ENCODE measurements at regions not wholly inside any gene's neighbourhood (a gene's known extent, or its start where the extent isn't known, plus 50 kb on each side); places are given as distances from the start of the nearest gene placed in this dataset.
A peak's percentile ranks its signal among the peaks of the same experiment; 100 is the strongest.
"Not testable (repeated sequence)": the region's sequence is repeated elsewhere in the genome, so short reads cannot be mapped to it uniquely, and the experiment has no call there.

DNA sequence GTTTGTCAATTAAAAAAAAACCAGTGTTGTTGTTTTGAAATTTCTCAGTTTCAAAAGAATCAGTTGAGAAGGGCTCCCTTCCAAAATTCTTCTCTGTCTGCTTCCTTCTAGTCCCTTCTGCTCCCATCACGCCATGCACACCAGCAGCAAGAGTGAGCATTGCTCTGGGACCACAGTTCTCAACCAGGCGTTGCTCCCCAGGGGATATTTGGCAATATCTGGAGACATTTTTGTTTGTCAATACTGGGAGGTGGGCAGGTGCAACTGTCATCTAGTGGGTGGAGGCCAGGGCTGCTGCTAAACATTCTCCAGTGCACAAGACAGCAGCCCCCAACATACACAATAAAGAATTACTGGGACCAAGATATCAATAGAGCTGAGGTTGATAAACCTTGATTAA lies 74.8 kb upstream of the EGFL6 start:
- WGBS (ENCODE audit: insufficient coverage): no CpG with 5 or more reads among the region's 2 CpGs
- no peak overlapping the region for H3K27ac ChIP-seq (ENCODE audit: low read length)
- DNase-seq: no peak
- no peaks in the 10 kb centered on the region for H3K9me3 ChIP-seq (replicated peaks; ENCODE audit: control insufficient read depth, low read depth, low read length)
- H3K27me3 ChIP-seq (ENCODE audit: control insufficient read depth, insufficient read depth, low read length): peaks cover 18% of the 10 kb centered on the region
- H3K4me3 ChIP-seq (ENCODE audit: low read length): no peak overlapping the region
- no peaks in the 10 kb centered on the region for H3K36me3 ChIP-seq (ENCODE audit: control insufficient read depth, insufficient read depth, low read length)
- H3K4me1 ChIP-seq (ENCODE audit: control insufficient read depth, insufficient read depth, low read length): no peaks in the 10 kb centered on the region

DNA sequence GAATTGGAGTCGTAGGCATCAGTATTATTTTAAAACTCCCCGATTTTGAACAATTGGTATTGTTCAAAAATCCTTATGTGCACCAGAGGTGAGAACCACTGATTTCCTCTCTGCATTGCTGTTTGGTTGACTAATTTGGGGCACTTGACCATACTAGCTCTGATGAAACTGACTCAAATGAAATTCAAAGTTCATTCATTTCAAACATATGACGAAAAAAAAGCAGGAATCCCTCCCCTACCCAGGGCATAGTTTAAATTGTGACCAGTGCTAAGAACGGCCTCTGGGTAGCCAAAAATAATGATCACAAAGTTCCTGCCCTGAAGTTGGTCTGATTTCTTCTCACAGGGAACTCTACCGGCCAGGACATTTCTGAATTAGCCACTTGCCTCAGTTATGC lies 75.7 kb upstream of the EGFL6 start:
- Histone ChIP-seq H3K4me3 (ENCODE audit: low read length) (no peak overlapping the region), H3K27ac (ENCODE audit: low read length) (no peak overlapping the region), H3K9me3 (replicated peaks; ENCODE audit: control insufficient read depth, low read depth, low read length) (no peaks in the 10 kb centered on the region), H3K27me3 (ENCODE audit: control insufficient read depth, insufficient read depth, low read length) (peaks cover 20% of the 10 kb centered on the region), H3K36me3 (ENCODE audit: control insufficient read depth, insufficient read depth, low read length) (no peaks in the 10 kb centered on the region), H3K4me1 (ENCODE audit: control insufficient read depth, insufficient read depth, low read length) (no peaks in the 10 kb centered on the region)
- WGBS (ENCODE audit: insufficient coverage): 80% methylated on average over 3 of the region's 5 CpGs
- DNase-seq: no peak

DNA sequence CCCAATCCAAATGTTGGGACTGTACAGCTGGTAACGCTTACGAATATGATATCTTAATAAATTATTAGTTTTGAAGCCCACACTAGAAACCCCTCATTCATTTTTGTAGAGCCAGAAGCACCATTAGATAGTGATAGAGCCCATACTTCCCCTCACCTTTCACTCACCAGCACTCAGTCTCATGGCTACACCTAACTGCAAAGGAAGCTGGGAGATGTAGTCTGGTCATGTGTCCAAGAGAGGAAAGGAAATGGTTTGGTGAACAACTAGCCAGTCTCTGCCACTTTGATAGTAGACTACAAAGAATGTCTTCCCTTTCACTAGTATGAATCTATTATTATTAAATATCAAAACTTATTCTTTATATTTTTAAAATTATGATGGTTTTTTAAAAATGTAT lies 77.1 kb upstream of the EGFL6 start:
- Histone ChIP-seq H3K4me1 (ENCODE audit: control insufficient read depth, insufficient read depth, low read length) (peaks cover 6% of the 10 kb centered on the region), H3K36me3 (ENCODE audit: control insufficient read depth, insufficient read depth, low read length) (no peaks in the 10 kb centered on the region), H3K27me3 (ENCODE audit: control insufficient read depth, insufficient read depth, low read length) (peaks cover 17% of the 10 kb centered on the region), H3K9me3 (replicated peaks; ENCODE audit: control insufficient read depth, low read depth, low read length) (no peaks in the 10 kb centered on the region), H3K4me3 (ENCODE audit: low read length) (no peak overlapping the region), H3K27ac (ENCODE audit: low read length) (no peak overlapping the region)
- DNase-seq: no peak
- WGBS (ENCODE audit: insufficient coverage): no CpG with 5 or more reads among the region's 2 CpGs

DNA sequence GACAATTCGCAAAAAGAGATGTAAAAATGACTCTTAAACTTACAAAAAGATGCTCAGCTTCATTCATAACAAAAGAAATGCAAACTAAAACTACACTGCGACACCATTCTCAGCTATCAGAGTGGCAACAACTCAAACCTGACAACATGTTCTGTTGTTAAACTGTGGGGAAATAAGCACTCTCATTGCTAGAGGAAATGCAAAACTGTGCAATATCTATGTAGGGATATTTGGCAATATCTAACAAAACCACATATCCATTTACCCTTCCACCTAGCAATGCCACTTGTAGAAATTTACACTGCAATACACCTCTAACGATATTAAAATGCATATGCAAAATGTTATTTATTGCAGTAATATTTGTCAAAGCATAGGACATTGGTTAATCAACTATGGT lies 78.3 kb upstream of the EGFL6 start:
- no CpG with 5 or more reads among the region's 3 CpGs for WGBS (ENCODE audit: insufficient coverage)
- peaks cover 19% of the 10 kb centered on the region for H3K27me3 ChIP-seq (ENCODE audit: control insufficient read depth, insufficient read depth, low read length)
- no peak overlapping the region for H3K27ac ChIP-seq (ENCODE audit: low read length)
- no peak overlapping the region for H3K4me3 ChIP-seq (ENCODE audit: low read length)
- peaks cover 8% of the 10 kb centered on the region for H3K4me1 ChIP-seq (ENCODE audit: control insufficient read depth, insufficient read depth, low read length)
- H3K9me3 ChIP-seq (replicated peaks; ENCODE audit: control insufficient read depth, low read depth, low read length): no peaks in the 10 kb centered on the region
- H3K36me3 ChIP-seq (ENCODE audit: control insufficient read depth, insufficient read depth, low read length): no peaks in the 10 kb centered on the region
- DNase-seq: no peak

DNA sequence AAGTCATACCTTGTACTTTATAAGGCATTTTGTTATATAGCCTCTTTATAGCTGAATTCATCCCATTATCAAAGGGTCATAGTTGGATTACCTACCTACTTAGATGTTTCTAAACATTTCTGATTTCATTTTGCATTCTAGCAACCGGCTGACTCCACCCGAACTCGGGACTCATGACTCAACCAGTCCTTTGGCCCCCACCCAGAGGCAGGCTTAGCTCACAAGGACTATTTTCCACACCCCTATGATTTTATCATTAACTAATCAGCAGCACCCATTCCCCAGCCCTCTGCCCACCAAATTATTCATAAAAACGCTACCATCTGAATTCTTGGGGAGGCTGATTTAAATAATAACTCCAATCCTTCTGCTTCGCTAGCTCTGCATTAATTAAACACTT lies 79.9 kb upstream of the EGFL6 start:
- no peak for DNase-seq
- H3K36me3 ChIP-seq (ENCODE audit: control insufficient read depth, insufficient read depth, low read length): no peaks in the 10 kb centered on the region
- H3K9me3 ChIP-seq (replicated peaks; ENCODE audit: control insufficient read depth, low read depth, low read length): no peaks in the 10 kb centered on the region
- 63% methylated on average over 4 of the region's 5 CpGs for WGBS (ENCODE audit: insufficient coverage)
- H3K4me3 ChIP-seq (ENCODE audit: low read length): no peak overlapping the region
- peaks cover 8% of the 10 kb centered on the region for H3K4me1 ChIP-seq (ENCODE audit: control insufficient read depth, insufficient read depth, low read length)
- no peak overlapping the region for H3K27ac ChIP-seq (ENCODE audit: low read length)
- H3K27me3 ChIP-seq (ENCODE audit: control insufficient read depth, insufficient read depth, low read length): peaks cover 17% of the 10 kb centered on the region

DNA sequence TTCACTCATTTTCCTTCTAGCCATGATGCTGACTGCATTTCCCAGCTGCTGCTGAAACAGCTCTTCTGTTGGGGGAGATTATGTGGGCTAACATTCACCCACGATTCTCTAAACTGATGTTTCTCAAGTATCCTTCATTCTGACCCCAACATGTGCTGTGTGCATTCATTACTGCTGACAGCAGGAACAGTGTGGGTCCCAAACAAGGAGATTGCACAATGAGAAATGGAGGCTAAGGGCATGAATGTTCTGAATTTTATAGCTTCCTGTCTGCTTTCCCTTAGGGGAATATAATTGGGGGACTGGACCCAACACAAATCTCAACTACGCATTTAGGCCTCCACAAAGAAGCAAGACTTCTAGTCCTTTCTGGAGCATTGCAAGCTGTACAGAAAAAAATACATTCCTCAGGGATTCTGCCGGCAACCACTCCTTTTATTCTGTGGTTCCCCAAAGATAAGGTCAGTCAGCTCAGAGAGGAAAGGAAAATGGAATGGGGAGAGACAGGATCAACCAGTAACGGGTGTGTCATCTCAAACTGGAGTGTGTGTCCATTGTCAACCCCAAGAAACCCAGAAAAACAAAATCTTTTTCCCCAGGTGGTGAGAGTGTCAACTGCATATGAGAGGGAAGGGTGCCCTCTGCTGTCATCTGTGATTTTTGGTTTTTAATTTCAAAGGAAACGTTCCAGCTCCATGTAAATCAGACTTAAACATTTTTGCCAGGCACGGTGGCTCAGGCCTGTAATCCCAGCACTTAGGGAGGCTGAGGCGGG lies 81.5 kb upstream of the EGFL6 start:
- H3K27me3 ChIP-seq (ENCODE audit: control insufficient read depth, insufficient read depth, low read length): peaks cover 28% of the 10 kb centered on the region
- 0% methylated on average over 1 of the region's 7 CpGs for WGBS (ENCODE audit: insufficient coverage)
- H3K4me1 ChIP-seq (ENCODE audit: control insufficient read depth, insufficient read depth, low read length): peaks cover 8% of the 10 kb centered on the region
- H3K27ac ChIP-seq (ENCODE audit: low read length): peak overlapping the region; percentile 74
- DNase-seq: peak; percentile 85
- no peaks in the 10 kb centered on the region for H3K9me3 ChIP-seq (replicated peaks; ENCODE audit: control insufficient read depth, low read depth, low read length)
- no peaks in the 10 kb centered on the region for H3K36me3 ChIP-seq (ENCODE audit: control insufficient read depth, insufficient read depth, low read length)
- no peak overlapping the region for H3K4me3 ChIP-seq (ENCODE audit: low read length)

DNA sequence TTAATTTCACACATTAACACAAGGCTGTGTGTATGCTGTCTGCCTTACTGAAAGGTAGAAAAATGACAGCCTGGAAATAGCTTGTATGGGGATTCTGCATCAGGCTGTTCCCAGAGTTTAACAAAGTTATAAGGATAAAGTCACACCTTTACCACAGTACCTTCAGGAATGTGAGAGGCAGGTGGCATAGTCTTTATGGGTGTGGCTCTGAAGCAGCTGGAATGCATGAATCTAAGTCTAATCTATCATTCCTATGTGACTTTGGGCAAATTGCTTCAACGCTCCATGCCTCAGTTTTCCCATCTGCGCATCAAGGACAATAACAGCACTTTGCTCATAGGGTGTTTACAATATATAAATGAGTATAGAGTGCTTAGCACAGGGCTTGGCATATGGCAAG lies 84.2 kb upstream of the EGFL6 start:
- WGBS (ENCODE audit: insufficient coverage): no CpG with 5 or more reads among the region's 2 CpGs
- Histone ChIP-seq H3K9me3 (replicated peaks; ENCODE audit: control insufficient read depth, low read depth, low read length) (no peaks in the 10 kb centered on the region), H3K36me3 (ENCODE audit: control insufficient read depth, insufficient read depth, low read length) (no peaks in the 10 kb centered on the region), H3K27me3 (ENCODE audit: control insufficient read depth, insufficient read depth, low read length) (peaks cover 20% of the 10 kb centered on the region), H3K27ac (ENCODE audit: low read length) (no peak overlapping the region), H3K4me1 (ENCODE audit: control insufficient read depth, insufficient read depth, low read length) (peaks cover 8% of the 10 kb centered on the region), H3K4me3 (ENCODE audit: low read length) (no peak overlapping the region)
- no peak for DNase-seq

DNA sequence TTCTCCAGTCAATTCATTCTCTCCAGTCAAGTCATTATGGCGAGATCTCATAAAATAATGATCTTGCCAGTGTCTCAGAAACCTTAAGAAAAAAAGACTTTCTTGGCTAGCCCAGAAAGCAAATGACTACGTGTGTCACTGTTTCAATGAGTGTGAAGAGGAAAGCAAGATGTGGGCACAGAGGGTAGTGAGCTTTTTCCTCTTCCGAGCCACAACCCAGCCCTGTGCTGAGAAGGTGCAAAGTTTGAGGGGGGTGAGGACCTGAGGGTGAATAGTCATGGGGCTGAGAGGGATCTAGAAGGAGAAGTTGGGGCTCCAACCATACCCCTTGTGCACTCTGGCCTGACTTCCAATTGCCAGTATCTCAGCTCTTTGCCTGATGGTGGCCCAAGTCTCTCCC lies 85.6 kb upstream of the EGFL6 start:
- 73% methylated on average over 2 of the region's 3 CpGs for WGBS (ENCODE audit: insufficient coverage)
- H3K36me3 ChIP-seq (ENCODE audit: control insufficient read depth, insufficient read depth, low read length): no peaks in the 10 kb centered on the region
- peaks cover 8% of the 10 kb centered on the region for H3K4me1 ChIP-seq (ENCODE audit: control insufficient read depth, insufficient read depth, low read length)
- no peak for DNase-seq
- no peak overlapping the region for H3K27ac ChIP-seq (ENCODE audit: low read length)
- peaks cover 24% of the 10 kb centered on the region for H3K27me3 ChIP-seq (ENCODE audit: control insufficient read depth, insufficient read depth, low read length)
- H3K9me3 ChIP-seq (replicated peaks; ENCODE audit: control insufficient read depth, low read depth, low read length): no peaks in the 10 kb centered on the region
- no peak overlapping the region for H3K4me3 ChIP-seq (ENCODE audit: low read length)

DNA sequence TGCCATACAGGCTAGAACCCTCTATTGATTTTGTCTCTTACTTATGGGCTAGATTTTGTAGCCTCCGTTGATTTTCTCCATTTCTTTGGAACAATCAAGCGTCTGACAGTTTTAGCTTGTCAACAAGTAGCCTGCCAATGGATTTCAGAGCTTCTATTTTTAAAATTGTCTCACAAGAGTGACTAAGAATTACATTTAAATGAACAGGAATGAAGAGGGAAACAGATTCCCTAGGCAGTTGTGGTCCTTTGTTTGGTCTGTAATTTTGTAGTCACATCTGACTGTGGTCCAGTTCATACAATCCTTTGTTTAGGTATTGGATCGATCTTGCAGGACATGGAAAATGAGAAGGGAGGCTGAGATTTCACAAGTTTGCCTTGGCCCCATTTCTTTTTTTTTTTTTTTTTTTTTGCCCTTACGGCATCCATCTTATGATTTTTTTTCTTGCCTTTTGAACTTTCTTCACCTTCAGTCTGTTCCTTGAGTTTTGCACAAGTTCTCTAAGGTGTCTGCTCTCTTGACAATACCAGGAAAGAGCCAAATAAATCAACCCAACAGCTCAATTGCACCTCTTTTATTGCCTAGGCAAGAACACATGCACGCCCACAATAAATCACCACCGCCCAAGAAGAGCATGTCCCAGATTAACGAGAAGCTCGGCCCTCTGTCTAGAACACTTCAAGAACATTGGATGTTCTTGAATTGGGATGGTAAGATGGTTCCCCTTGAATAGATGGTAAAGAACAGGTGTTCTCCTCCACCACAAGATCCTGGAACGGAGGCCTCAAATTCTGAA lies 86.5 kb upstream of the EGFL6 start:
- Histone ChIP-seq H3K36me3 (ENCODE audit: control insufficient read depth, insufficient read depth, low read length) (no peaks in the 10 kb centered on the region), H3K27me3 (ENCODE audit: control insufficient read depth, insufficient read depth, low read length) (peaks cover 31% of the 10 kb centered on the region), H3K4me1 (ENCODE audit: control insufficient read depth, insufficient read depth, low read length) (peaks cover 6% of the 10 kb centered on the region), H3K27ac (ENCODE audit: low read length) (no peak overlapping the region), H3K4me3 (ENCODE audit: low read length) (no peak overlapping the region), H3K9me3 (replicated peaks; ENCODE audit: control insufficient read depth, low read depth, low read length) (no peaks in the 10 kb centered on the region)
- peak; percentile 29 for DNase-seq
- 35% methylated on average over 2 of the region's 9 CpGs for WGBS (ENCODE audit: insufficient coverage)

DNA sequence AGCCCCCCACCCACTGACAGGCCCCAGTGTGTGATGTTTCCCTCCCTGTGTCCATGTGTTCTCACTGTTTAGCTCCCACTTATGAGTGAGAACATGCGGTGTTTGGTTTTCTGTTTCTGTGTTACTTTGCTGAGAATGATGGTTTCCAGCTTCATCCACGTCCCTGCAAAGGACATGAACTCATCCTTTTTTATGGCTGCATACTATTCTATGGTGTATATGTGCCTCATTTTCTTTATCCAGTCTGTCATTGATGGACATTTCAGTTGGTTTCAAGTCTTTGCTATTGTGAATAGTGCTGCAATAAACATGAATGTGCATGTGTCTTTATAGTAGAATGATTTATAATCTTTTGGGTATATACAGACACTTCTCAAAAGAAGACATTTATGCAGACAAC lies 88.6 kb upstream of the EGFL6 start:
- H3K4me3 ChIP-seq (ENCODE audit: low read length); H3K9me3 ChIP-seq (replicated peaks; ENCODE audit: control insufficient read depth, low read depth, low read length); H3K27ac ChIP-seq (ENCODE audit: low read length); DNase-seq; H3K36me3 ChIP-seq (ENCODE audit: control insufficient read depth, insufficient read depth, low read length); H3K4me1 ChIP-seq (ENCODE audit: control insufficient read depth, insufficient read depth, low read length): not testable (repeated sequence)
- peaks cover 32% of the 10 kb centered on the region for H3K27me3 ChIP-seq (ENCODE audit: control insufficient read depth, insufficient read depth, low read length)
- WGBS (ENCODE audit: insufficient coverage): no CpG with 5 or more reads among the region's 2 CpGs

All from muscle of leg (tissue), 3 donors.